ENCODE measurements at regions not wholly inside any gene's neighbourhood (a gene's known extent, or its start where the extent isn't known, plus 50 kb on each side); places are given as distances from the start of the nearest gene placed in this dataset.
"Not testable (repeated sequence)": the region's sequence is repeated elsewhere in the genome, so short reads cannot be mapped to it uniquely, and the experiment has no call there.

GRCh38 chr20:54324652-54325285 lies 116.9 kb downstream of the PFDN4 start:
- DNase-seq: no peak

- DNase-seq: no peak
These were observed 127.4 kb downstream of the PFDN4 start for GRCh38 chr20:54335299-54335698.

- no peak for DNase-seq
These were observed 129.3 kb downstream of the PFDN4 start for GRCh38 chr20:54337144-54337543.

- no peak for DNase-seq
These were observed 131.2 kb downstream of the PFDN4 start for GRCh38 chr20:54339093-54339492.

GRCh38 chr20:54340206-54340605 lies 132.3 kb downstream of the PFDN4 start:
- no peak for DNase-seq

- no peak for DNase-seq
These were observed 132.8 kb downstream of the PFDN4 start for GRCh38 chr20:54340667-54341081.

GRCh38 chr20:54342258-54342920 lies 133.0 kb upstream of the DOK5 start:
- DNase-seq: no peak

- DNase-seq: no peak
These were observed 132.3 kb upstream of the DOK5 start for GRCh38 chr20:54343099-54343498.

- no peak for DNase-seq
These were observed 131.8 kb upstream of the DOK5 start for GRCh38 chr20:54343634-54344033.

- DNase-seq: no peak
These were observed 130.6 kb upstream of the DOK5 start for GRCh38 chr20:54344832-54345231.

- DNase-seq: no peak
These were observed 130.1 kb upstream of the DOK5 start for GRCh38 chr20:54345301-54345724.

GRCh38 chr20:54345821-54346220 lies 129.6 kb upstream of the DOK5 start:
- no peak for DNase-seq

GRCh38 chr20:54346276-54346675 lies 129.1 kb upstream of the DOK5 start:
- no peak for DNase-seq

- DNase-seq: no peak
These were observed 128.1 kb upstream of the DOK5 start for GRCh38 chr20:54347166-54347833.

GRCh38 chr20:54350415-54350814 lies 125.0 kb upstream of the DOK5 start:
- DNase-seq: no peak

GRCh38 chr20:54351371-54352136 lies 123.8 kb upstream of the DOK5 start:
- DNase-seq: no peak

- not testable (repeated sequence) for DNase-seq
These were observed 122.9 kb upstream of the DOK5 start for GRCh38 chr20:54352541-54352940.

- no peak for DNase-seq
These were observed 122.1 kb upstream of the DOK5 start for GRCh38 chr20:54353292-54353691.

- no peak for DNase-seq
These were observed 119.6 kb upstream of the DOK5 start for GRCh38 chr20:54355631-54356280.

GRCh38 chr20:54356801-54357200 lies 118.6 kb upstream of the DOK5 start:
- no peak for DNase-seq

GRCh38 chr20:54361475-54361874 lies 113.9 kb upstream of the DOK5 start:
- DNase-seq: no peak

- no peak for DNase-seq
These were observed 113.1 kb upstream of the DOK5 start for GRCh38 chr20:54362283-54362682.

GRCh38 chr20:54364365-54364764 lies 111.0 kb upstream of the DOK5 start:
- no peak for DNase-seq

Data from stimulated activated CD4-positive, alpha-beta T cell treated with anti-CD3 and anti-CD28 coated beads, Interleukin-4, amount 100 ng/mL, for 24 hours (primary cell).